ENCODE measurements at regions not wholly inside any gene's neighbourhood (a gene's known extent, or its start where the extent isn't known, plus 50 kb on each side); places are given as distances from the start of the nearest gene placed in this dataset.

GRCh38 chr6:140346428-140346827 is 972.0 kb upstream of the CITED2 start:
- TF ChIP-seq CTCF (conservative IDR thresholded peaks at IDR 0.05), result no peak
- TF ChIP-seq EZH2 (IDR thresholded peaks at IDR 0.05; ENCODE audit: low read depth), result no peak

Data from PC-9 (cell line).